OCI-LY3 (cell line): ENCODE measurements at regions not wholly inside any gene's neighbourhood (a gene's known extent, or its start where the extent isn't known, plus 50 kb on each side); places are given as distances from the start of the nearest gene placed in this dataset.
"Not testable (repeated sequence)": the region's sequence is repeated elsewhere in the genome, so short reads cannot be mapped to it uniquely, and the experiment has no call there.

Experiments
- H2AFZ ChIP-seq: fragments of 200-600, 300-600 bp; shearing (Covaris generic); 2 replicates; pipeline ENCODE4 v1.6.0; 2014; ENCODE audit warnings: antibody characterized with exemption, low read depth, low read length
- H3K27ac ChIP-seq: fragments of 200-600, 300-600 bp; sonication (generic); 2 replicates; pipeline ENCODE4 v1.5.1; 2014; ENCODE audit warnings: mild to moderate bottlenecking, low read length, moderate library complexity, mixed read lengths
- H3K27me3 ChIP-seq: fragments of 200-600, 300-600 bp; sonication (generic); 2 replicates; pipeline ENCODE4 v1.6.1; 2014; ENCODE audit warnings: low read depth, low read length, mixed read lengths
- H3K36me3 ChIP-seq: fragments of 200-600, 300-600 bp; sonication (generic); replicated peaks from 2 replicates; pipeline ENCODE3; 2014; ENCODE audit warnings: low read depth, low read length, mixed read lengths
- H3K4me1 ChIP-seq: fragments of 300-600, 200-600 bp; sonication (generic); 2 replicates; pipeline ENCODE4 v1.6.1; 2014; ENCODE audit warnings: low read length, mixed read lengths
- H3K4me2 ChIP-seq: fragments of 200-600, 300-600 bp; sonication (generic); 2 replicates; pipeline ENCODE4 v1.6.1; 2014; ENCODE audit warnings: low read length, mixed read lengths
- H3K4me3 ChIP-seq: fragments of 300-600, 200-600 bp; sonication (generic); 2 replicates; pipeline ENCODE4 v1.5.1; 2014; ENCODE audit warnings: antibody characterized with exemption, mild to moderate bottlenecking, low read length, moderate library complexity
- H3K79me2 ChIP-seq: fragments of 300-600, 200-600 bp; shearing (Covaris generic); 2 replicates; pipeline ENCODE4 v1.6.1; 2014; ENCODE audit warnings: mild to moderate bottlenecking, low read length, mixed read lengths
- H3K9ac ChIP-seq: fragments of 300-600, 200-600 bp; shearing (Covaris generic); 2 replicates; pipeline ENCODE4 v1.6.0; 2014; ENCODE audit warnings: mild to moderate bottlenecking, low read length, moderate library complexity
- H3K9me3 ChIP-seq: fragments of 200-600, 300-600 bp; shearing (Covaris generic); 2 replicates; pipeline ENCODE4 v1.6.1; 2014; ENCODE audit warnings: low read length, mixed read lengths; ENCODE audit not compliant: insufficient read depth
- H4K20me1 ChIP-seq: fragments of 200-600, 300-600 bp; sonication (generic); 2 replicates; pipeline ENCODE4 v1.6.1; 2016; ENCODE audit warnings: low read length, mixed read lengths; ENCODE audit not compliant: insufficient read depth
- EZH2phosphoT487 ChIP-seq: fragments of 200-600 bp; shearing (Covaris generic); IDR thresholded peaks from 2 replicates; pipeline ENCODE4 v1.6.1; 2018; ENCODE audit warnings: antibody characterized with exemption, mixed run types, low read depth
- TF ChIP-seq, protein P1 (sequence below): fragments of 200-600, 300-600 bp; sonication (generic); IDR thresholded peaks from 2 replicates; pipeline ENCODE4 v1.5.1; 2014; ENCODE audit warnings: antibody characterized with exemption, low read length, low read depth

DNA sequence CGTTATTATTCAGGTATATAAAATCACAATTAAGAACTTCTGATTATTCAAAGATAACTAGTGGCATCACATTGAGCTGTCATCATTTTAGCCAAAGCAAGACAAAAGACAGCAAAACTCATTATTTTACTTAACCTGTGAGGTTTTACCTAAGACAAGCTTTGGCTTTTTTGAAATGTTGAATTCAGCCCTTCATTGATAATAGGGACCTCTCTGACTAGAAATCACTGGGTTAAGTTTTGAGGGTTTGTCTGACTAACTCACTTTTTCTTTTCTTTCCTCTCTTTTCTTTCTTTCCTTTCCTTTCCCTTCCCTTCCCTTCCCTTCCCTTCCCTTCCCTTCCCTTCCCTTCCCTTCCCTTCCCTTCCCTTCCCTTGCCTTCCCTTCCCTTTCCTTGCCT, 244.2 kb downstream of the GRXCR1 start:
- H3K9me3 ChIP-seq: no peaks in the 10 kb centered on the region
- H4K20me1 ChIP-seq: no peaks in the 10 kb centered on the region
- H3K4me3 ChIP-seq: no peak overlapping the region
- H3K9ac ChIP-seq: no peak overlapping the region
- no peak overlapping the region for H3K27ac ChIP-seq
- H3K36me3 ChIP-seq: no peaks in the 10 kb centered on the region
- peaks cover under 1% of the 10 kb centered on the region; the same call in 1 of the 2 replicates for H3K4me1 ChIP-seq
- no peaks in the 10 kb centered on the region for H3K27me3 ChIP-seq
- no peaks in the 10 kb centered on the region for H3K79me2 ChIP-seq
- H2AFZ ChIP-seq: no peak overlapping the region
- TF ChIP-seq, protein P1, sequence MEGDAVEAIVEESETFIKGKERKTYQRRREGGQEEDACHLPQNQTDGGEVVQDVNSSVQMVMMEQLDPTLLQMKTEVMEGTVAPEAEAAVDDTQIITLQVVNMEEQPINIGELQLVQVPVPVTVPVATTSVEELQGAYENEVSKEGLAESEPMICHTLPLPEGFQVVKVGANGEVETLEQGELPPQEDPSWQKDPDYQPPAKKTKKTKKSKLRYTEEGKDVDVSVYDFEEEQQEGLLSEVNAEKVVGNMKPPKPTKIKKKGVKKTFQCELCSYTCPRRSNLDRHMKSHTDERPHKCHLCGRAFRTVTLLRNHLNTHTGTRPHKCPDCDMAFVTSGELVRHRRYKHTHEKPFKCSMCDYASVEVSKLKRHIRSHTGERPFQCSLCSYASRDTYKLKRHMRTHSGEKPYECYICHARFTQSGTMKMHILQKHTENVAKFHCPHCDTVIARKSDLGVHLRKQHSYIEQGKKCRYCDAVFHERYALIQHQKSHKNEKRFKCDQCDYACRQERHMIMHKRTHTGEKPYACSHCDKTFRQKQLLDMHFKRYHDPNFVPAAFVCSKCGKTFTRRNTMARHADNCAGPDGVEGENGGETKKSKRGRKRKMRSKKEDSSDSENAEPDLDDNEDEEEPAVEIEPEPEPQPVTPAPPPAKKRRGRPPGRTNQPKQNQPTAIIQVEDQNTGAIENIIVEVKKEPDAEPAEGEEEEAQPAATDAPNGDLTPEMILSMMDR: no peak
- TF ChIP-seq EZH2phosphoT487: no peak
- H3K4me2 ChIP-seq: no peak overlapping the region

- no peaks in the 10 kb centered on the region for H3K9me3 ChIP-seq
- no peak overlapping the region for H3K27ac ChIP-seq
- no peaks in the 10 kb centered on the region for H3K79me2 ChIP-seq
- TF ChIP-seq EZH2phosphoT487: no peak
- TF ChIP-seq, protein P1: no peak
- H3K9ac ChIP-seq: no peak overlapping the region
- H3K4me1 ChIP-seq: no peaks in the 10 kb centered on the region
- H3K4me2 ChIP-seq: no peak overlapping the region
- no peaks in the 10 kb centered on the region for H3K36me3 ChIP-seq
- H4K20me1 ChIP-seq: no peaks in the 10 kb centered on the region
- no peak overlapping the region for H2AFZ ChIP-seq
- no peaks in the 10 kb centered on the region for H3K27me3 ChIP-seq
- H3K4me3 ChIP-seq: no peak overlapping the region
Observed at GRCh38 chr4:43146198-43146597, 253.7 kb downstream of the GRXCR1 start.

DNA sequence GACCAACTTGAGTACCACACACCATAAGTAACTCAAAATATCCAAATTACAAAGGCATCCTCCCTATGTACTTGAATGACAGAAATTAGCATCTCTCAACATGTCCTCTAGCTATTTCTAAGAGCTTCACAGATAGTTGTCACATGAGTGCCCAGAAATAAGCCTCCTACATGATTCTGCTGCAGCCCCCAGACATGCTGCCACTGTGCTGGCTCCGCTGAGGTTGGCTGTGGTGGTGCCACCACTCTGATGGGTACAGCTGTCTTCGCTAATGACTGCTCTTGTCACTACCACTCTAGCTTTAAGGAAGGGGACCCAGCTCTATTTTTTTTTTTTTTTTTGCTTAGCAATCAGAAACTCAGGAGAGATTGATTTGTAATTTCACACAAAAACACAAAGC, 256.0 kb downstream of the GRXCR1 start:
- H3K79me2 ChIP-seq: no peaks in the 10 kb centered on the region
- TF ChIP-seq EZH2phosphoT487: no peak
- TF ChIP-seq, protein P1: no peak
- no peaks in the 10 kb centered on the region for H3K4me1 ChIP-seq
- H3K27ac ChIP-seq: no peak overlapping the region
- no peak overlapping the region for H2AFZ ChIP-seq
- no peak overlapping the region for H3K4me2 ChIP-seq
- no peak overlapping the region for H3K4me3 ChIP-seq
- no peak overlapping the region for H3K9ac ChIP-seq
- no peaks in the 10 kb centered on the region for H3K27me3 ChIP-seq
- no peaks in the 10 kb centered on the region for H3K36me3 ChIP-seq
- no peaks in the 10 kb centered on the region for H3K9me3 ChIP-seq
- no peaks in the 10 kb centered on the region for H4K20me1 ChIP-seq

- Histone ChIP-seq H2AFZ (peak overlapping the region; percentile 58), H4K20me1 (no peaks in the 10 kb centered on the region), H3K79me2 (no peaks in the 10 kb centered on the region), H3K9me3 (no peaks in the 10 kb centered on the region), H3K27ac (no peak overlapping the region), H3K4me3 (no peak overlapping the region), H3K4me2 (no peak overlapping the region), H3K27me3 (no peaks in the 10 kb centered on the region), H3K36me3 (no peaks in the 10 kb centered on the region), H3K4me1 (no peaks in the 10 kb centered on the region), H3K9ac (no peak overlapping the region)
- TF ChIP-seq EZH2phosphoT487: no peak
Observed at GRCh38 chr4:43163101-43163792, 270.7 kb downstream of the GRXCR1 start.

DNA sequence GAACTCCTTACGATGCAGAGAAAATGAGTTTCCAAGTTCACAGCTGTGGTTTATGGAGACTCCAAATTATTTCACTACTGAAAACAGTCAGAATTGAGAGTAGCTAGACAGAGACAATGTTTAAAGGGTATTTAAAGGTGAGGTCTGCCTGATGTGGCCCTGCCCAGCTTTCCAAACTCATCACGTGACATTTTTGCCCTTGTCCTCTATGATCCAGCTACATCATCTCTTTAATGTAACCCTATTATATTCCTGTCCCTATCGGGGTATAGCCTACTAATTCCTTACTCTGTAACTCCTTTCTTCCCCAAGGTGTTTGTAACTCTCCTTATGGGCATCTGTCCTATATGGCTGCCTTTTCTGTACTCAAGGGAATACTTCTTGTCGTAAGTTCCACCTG, 297.2 kb downstream of the GRXCR1 start:
- Histone ChIP-seq H3K4me2 (no peak overlapping the region), H3K27ac (no peak overlapping the region), H3K36me3 (no peaks in the 10 kb centered on the region), H3K79me2 (no peaks in the 10 kb centered on the region), H3K9me3 (no peaks in the 10 kb centered on the region), H3K4me1 (no peaks in the 10 kb centered on the region), H3K4me3 (no peak overlapping the region), H2AFZ (no peak overlapping the region), H4K20me1 (no peaks in the 10 kb centered on the region), H3K27me3 (no peaks in the 10 kb centered on the region), H3K9ac (no peak overlapping the region)
- TF ChIP-seq, protein P1: no peak
- TF ChIP-seq EZH2phosphoT487: no peak

- H3K4me2 ChIP-seq, H3K9ac ChIP-seq, H3K4me1 ChIP-seq, H3K27ac ChIP-seq, H3K36me3 ChIP-seq, H3K79me2 ChIP-seq, H2AFZ ChIP-seq, H4K20me1 ChIP-seq, H3K4me3 ChIP-seq, H3K9me3 ChIP-seq, H3K27me3 ChIP-seq: not testable (repeated sequence)
Observed at GRCh38 chr4:43212576-43212975, 320.1 kb downstream of the GRXCR1 start.
